HG03066 (cell line): ENCODE measurements at regions not wholly inside any gene's neighbourhood (a gene's known extent, or its start where the extent isn't known, plus 50 kb on each side); places are given as distances from the start of the nearest gene placed in this dataset.

Experiments
- ATAC-seq: cut with Tn5 transposase; IDR thresholded peaks from one replicate; pipeline ENCODE4 v1.9.1; 2021; ENCODE audit warnings: low read depth; ENCODE audit not compliant: unreplicated experiment

- ATAC-seq: no peak
Observed at GRCh38 chrX:22392133-22392948, 119.6 kb downstream of the CBLL2 start.

GRCh38 chrX:22395372-22395771, 122.7 kb downstream of the CBLL2 start:
- ATAC-seq: no peak

- no peak for ATAC-seq
Observed at GRCh38 chrX:22396408-22396807, 123.7 kb downstream of the CBLL2 start.

- ATAC-seq: no peak
Observed at GRCh38 chrX:22397566-22397965, 124.9 kb downstream of the CBLL2 start.

- ATAC-seq: no peak
Observed at GRCh38 chrX:22399437-22400192, 126.9 kb downstream of the CBLL2 start.

- ATAC-seq: no peak
Observed at GRCh38 chrX:22404297-22404696, 131.6 kb downstream of the CBLL2 start.

- ATAC-seq: no peak
Observed at GRCh38 chrX:22406201-22406737, 133.6 kb downstream of the CBLL2 start.

- ATAC-seq: no peak
Observed at GRCh38 chrX:22409418-22409817, 136.7 kb downstream of the CBLL2 start.

GRCh38 chrX:22424122-22424915, 151.6 kb downstream of the CBLL2 start:
- ATAC-seq: no peak

- ATAC-seq: no peak
Observed at GRCh38 chrX:22424919-22425318, 152.2 kb downstream of the CBLL2 start.

GRCh38 chrX:22429704-22430103, 157.0 kb downstream of the CBLL2 start:
- no peak for ATAC-seq

- ATAC-seq: no peak
Observed at GRCh38 chrX:22430701-22431100, 158.0 kb downstream of the CBLL2 start.

GRCh38 chrX:22433292-22434070, 160.8 kb downstream of the CBLL2 start:
- ATAC-seq: no peak

- ATAC-seq: no peak
Observed at GRCh38 chrX:22445880-22446279, 173.2 kb downstream of the CBLL2 start.

- ATAC-seq: no peak
Observed at GRCh38 chrX:22462959-22463358, 190.2 kb downstream of the CBLL2 start.

GRCh38 chrX:22467571-22467970, 194.9 kb downstream of the CBLL2 start:
- no peak for ATAC-seq

- ATAC-seq: no peak
Observed at GRCh38 chrX:22481436-22481835, 208.7 kb downstream of the CBLL2 start.

GRCh38 chrX:22486296-22486695, 213.6 kb downstream of the CBLL2 start:
- ATAC-seq: no peak

GRCh38 chrX:22516893-22517292, 244.2 kb downstream of the CBLL2 start:
- no peak for ATAC-seq
